Cardiac fibroblast (primary cell): ENCODE measurements at regions not wholly inside any gene's neighbourhood (a gene's known extent, or its start where the extent isn't known, plus 50 kb on each side); places are given as distances from the start of the nearest gene placed in this dataset.

Experiments used
- DNase-seq, 2 donors: peaks; one replicate each; pipeline versions ENCODE4 v3.0.0 to v3.0.0-alpha.2; 2010; ENCODE audit warnings: low read depth in 2 of 2
- H3K4me3 ChIP-seq, 2 donors: replicated peaks in 1 of 2; 1 replicate in 1 of 2; 2 replicates in 1 of 2; pipeline ENCODE4 v1.5.1; 2011; ENCODE audit warnings: low read depth in 2 of 2, low read length in 2 of 2, mild to moderate bottlenecking in 2 of 2, moderate library complexity in 1 of 2
- CTCF ChIP-seq: IDR thresholded peaks from one replicate; pipeline ENCODE4 v1.5.1; 2011; ENCODE audit warnings: low read depth, mild to moderate bottlenecking, low read length, inconsistent platforms

DNA sequence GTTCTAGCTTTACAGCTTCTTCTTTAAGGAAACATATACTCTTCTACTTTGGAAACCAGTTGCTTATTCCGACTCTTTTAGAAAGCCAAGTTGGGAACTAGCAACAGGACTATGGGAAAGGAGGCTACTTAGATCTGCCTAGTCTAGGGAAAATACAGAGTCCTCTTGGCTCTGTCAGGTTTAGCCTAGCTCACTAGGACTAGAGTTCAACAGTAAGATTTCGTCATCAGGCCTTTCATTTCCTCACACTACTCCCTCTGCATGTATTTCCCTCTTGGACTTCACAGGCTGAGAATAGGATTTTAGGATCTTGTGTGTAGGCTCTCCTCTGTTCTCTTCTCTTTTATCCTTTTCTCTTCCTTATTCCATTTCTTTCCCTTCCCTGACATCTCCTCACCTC, 409.8 kb downstream of the AR start:
- TF ChIP-seq CTCF = no peak
- H3K4me3 ChIP-seq = no peak overlapping the region
- DNase-seq = no peak

DNA sequence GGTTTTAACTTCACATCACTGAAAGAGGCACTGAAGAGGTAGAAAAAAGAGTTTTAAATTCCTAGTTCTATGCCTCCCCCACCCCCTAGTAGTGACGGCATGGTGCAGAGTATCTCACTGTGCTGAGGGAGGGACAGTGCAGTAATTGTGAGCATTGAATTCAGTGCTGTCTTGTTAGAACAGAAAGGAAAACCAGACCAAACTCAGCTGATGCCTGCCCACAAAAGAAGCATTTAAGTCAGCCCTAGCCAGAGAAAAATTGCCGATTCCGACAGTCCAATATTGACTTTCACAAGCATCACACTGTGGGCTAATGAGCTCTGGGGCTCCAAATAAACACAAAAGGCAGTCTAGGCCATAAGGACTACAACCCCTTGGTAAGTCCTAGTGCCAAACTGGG, 417.7 kb downstream of the AR start:
- DNase-seq = no peak
- H3K4me3 ChIP-seq = no peak overlapping the region
- no peak for TF ChIP-seq CTCF
